SK-N-SH (cell line): ENCODE measurements at regions not wholly inside any gene's neighbourhood (a gene's known extent, or its start where the extent isn't known, plus 50 kb on each side); places are given as distances from the start of the nearest gene placed in this dataset.
A peak's percentile ranks its signal among the peaks of the same experiment; 100 is the strongest.

Experiments used
- CTCF ChIA-PET: fragments of 300-600, 350-600 bp; formaldehyde crosslinking; extraction: SDS; loops from one replicate; lab custom pipeline; 2021; lab: Yijun Ruan, JAX
- POLR2A ChIA-PET: fragments of 350-600 bp; sonication (Branson Sonifier 250); formaldehyde crosslinking; extraction: SDS; loops from one replicate; lab custom pipeline; 2020; ENCODE audit warnings: antibody characterized with exemption, inconsistent platforms; lab: Yijun Ruan, JAX
- DNase-seq: peaks from one replicate; pipeline ENCODE4 v3.0.0; 2012
- H2AFZ ChIP-seq: fragments of 200-600 bp; sonication (generic); 2 replicates; pipeline ENCODE4 v1.8.1; 2016; ENCODE audit warnings: antibody characterized with exemption, mild to moderate bottlenecking, low read depth
- H3F3A ChIP-seq: fragments of 200-600 bp; sonication (generic); replicated peaks from 2 replicates; pipeline ENCODE3; 2016; ENCODE audit warnings: antibody characterized with exemption, mild to moderate bottlenecking; ENCODE audit not compliant: insufficient read depth
- H3K27ac ChIP-seq, 2 experiments: fragments of 200-500 bp in 1 of 2; fragments of 200-600 bp in 1 of 2; sonication (Bioruptor generic) in 1 of 2; sonication (generic), shearing (Covaris generic) in 1 of 2; 2 replicates each; pipeline versions ENCODE4 v1.5.1 to v1.6.1; 2014 to 2016; ENCODE audit warnings: low read depth in 2 of 2, inconsistent platforms in 1 of 2, low read length in 1 of 2, mild to moderate bottlenecking in 1 of 2, mixed read lengths in 1 of 2
- H3K27me3 ChIP-seq: fragments of 200-600 bp; sonication (generic), shearing (Covaris generic); 2 replicates; pipeline ENCODE4 v1.6.1; 2016; ENCODE audit warnings: mixed run types; ENCODE audit not compliant: insufficient read depth
- H3K36me3 ChIP-seq, 2 experiments: fragments of 200-500 bp in 1 of 2; fragments of 200-600 bp in 1 of 2; sonication (Bioruptor generic) in 1 of 2; sonication (generic) in 1 of 2; replicated peaks in 1 of 2; 2 replicates each; pipeline versions ENCODE3 to v1.5.1; 2014 to 2016; ENCODE audit warnings: low read length in 1 of 2, mild to moderate bottlenecking in 1 of 2; ENCODE audit not compliant: insufficient read depth in 2 of 2, control insufficient read depth in 1 of 2
- H3K4me1 ChIP-seq, 2 experiments: fragments of 200-500 bp in 1 of 2; fragments of 200-600 bp in 1 of 2; sonication (Bioruptor generic) in 1 of 2; sonication (generic), shearing (Covaris generic) in 1 of 2; 2 replicates each; pipeline versions ENCODE4 v1.5.1 to v1.6.1; 2014 to 2016; ENCODE audit warnings: low read depth in 1 of 2, low read length in 1 of 2, mixed run types in 1 of 2; ENCODE audit not compliant: insufficient read depth in 2 of 2, control insufficient read depth in 1 of 2
- H3K4me2 ChIP-seq: fragments of 200-600 bp; sonication (generic), shearing (Covaris generic); 2 replicates; pipeline ENCODE4 v1.6.1; 2017; ENCODE audit warnings: mixed run types
- H3K4me3 ChIP-seq, 2 experiments: fragments of 200-500 bp in 1 of 2; fragments of 200-600 bp in 1 of 2; sonication (Bioruptor generic) in 1 of 2; sonication (generic), shearing (Covaris generic) in 1 of 2; 2 replicates each; pipeline versions ENCODE4 v1.5.1 to v1.8.1; 2014 to 2016; ENCODE audit warnings: low read depth in 2 of 2, inconsistent platforms in 1 of 2, low read length in 1 of 2, mild to moderate bottlenecking in 1 of 2, mixed read lengths in 1 of 2, moderate library complexity in 1 of 2
- H3K79me2 ChIP-seq: fragments of 200-600 bp; sonication (generic); 2 replicates; pipeline ENCODE4 v1.8.1; 2017; ENCODE audit warnings: mild to moderate bottlenecking; ENCODE audit not compliant: insufficient read depth
- H3K9ac ChIP-seq: fragments of 200-600 bp; sonication (generic); 2 replicates; pipeline ENCODE4 v1.6.1; 2017; ENCODE audit warnings: mixed run types
- H3K9me2 ChIP-seq: fragments of 200-600 bp; sonication (generic); 2 replicates; pipeline ENCODE4 v1.6.1; 2017; ENCODE audit warnings: mixed run types
- H3K9me3 ChIP-seq: fragments of 200-600 bp; sonication (generic); 2 replicates; pipeline ENCODE4 v1.6.1; 2017; ENCODE audit warnings: mixed run types, mild to moderate bottlenecking, moderate library complexity
- H4K20me1 ChIP-seq: fragments of 200-600 bp; sonication (generic); 2 replicates; pipeline ENCODE4 v1.6.1; 2017; ENCODE audit warnings: mild to moderate bottlenecking, mixed run types; ENCODE audit not compliant: insufficient read depth
- CHD2 ChIP-seq: fragments of 150-350 bp; IDR thresholded peaks from 2 replicates; pipeline ENCODE4 v1.6.1; 2018; ENCODE audit warnings: low read length; ENCODE audit not compliant: partially characterized antibody
- EP300 ChIP-seq, 2 experiments: IDR thresholded peaks; 2 replicates each; pipeline versions ENCODE4 v1.4.0 to v1.6.1; 2012; ENCODE audit warnings: borderline replicate concordance in 1 of 2, low read depth in 1 of 2, low read length in 1 of 2
- EZH2phosphoT487 ChIP-seq: fragments of 200-600 bp; sonication (generic); IDR thresholded peaks from 2 replicates; pipeline ENCODE4 v1.6.1; 2017; ENCODE audit warnings: low read depth, mixed run types, mild to moderate bottlenecking, antibody characterized with exemption, moderate library complexity, borderline replicate concordance
- FOXM1 ChIP-seq: IDR thresholded peaks from 2 replicates; pipeline ENCODE4 v1.4.0; 2012; ENCODE audit warnings: low read depth, mild to moderate bottlenecking
- GABPA ChIP-seq: IDR thresholded peaks from 2 replicates; pipeline ENCODE4 v1.4.0; 2012; ENCODE audit warnings: low read depth, mild to moderate bottlenecking
- IRF3 ChIP-seq: fragments of 150-350 bp; IDR thresholded peaks from 2 replicates; pipeline ENCODE4 v1.6.1; 2016; ENCODE audit warnings: mild to moderate bottlenecking, low read depth, low read length
- JUND ChIP-seq: IDR thresholded peaks from 2 replicates; pipeline ENCODE4 v1.4.0; 2012
- MXI1 ChIP-seq: IDR thresholded peaks from 2 replicates; pipeline ENCODE4 v1.6.1; 2012; ENCODE audit warnings: mild to moderate bottlenecking, low read depth, low read length, improper control_type of control experiment
- NFIC ChIP-seq: IDR thresholded peaks from 2 replicates; pipeline ENCODE4 v1.4.0; 2012; ENCODE audit warnings: borderline replicate concordance
- RCOR1 ChIP-seq: fragments of 150-350 bp; IDR thresholded peaks from 2 replicates; pipeline ENCODE4 v1.6.1; 2017; ENCODE audit warnings: antibody characterized with exemption, low read length
- RXRA ChIP-seq: IDR thresholded peaks from 2 replicates; pipeline ENCODE4 v1.4.0; 2012; ENCODE audit warnings: low read depth, mild to moderate bottlenecking, borderline replicate concordance
- SIN3A ChIP-seq: IDR thresholded peaks from 2 replicates; pipeline ENCODE4 v1.6.1; 2012; ENCODE audit warnings: low read depth, mild to moderate bottlenecking, low read length, moderate library complexity, borderline replicate concordance
- TEAD4 ChIP-seq: IDR thresholded peaks from 2 replicates; pipeline ENCODE4 v1.4.0; 2012; ENCODE audit warnings: mild to moderate bottlenecking, borderline replicate concordance; ENCODE audit not compliant: insufficient read depth
- WGBS: methylation state at CpG from one replicate; pipeline ENCODE4 v1.1.6; 2017; ENCODE audit warnings: low lambda C conversion rate; 5-methylcytosine and 5-hydroxymethylcytosine counted together
- TF ChIP-seq, protein P1 (sequence below): fragments of 200-600 bp; sonication (generic); IDR thresholded peaks from 2 replicates; pipeline ENCODE4 v1.6.1; 2017; ENCODE audit warnings: antibody characterized with exemption, mild to moderate bottlenecking, moderate library complexity
- TF ChIP-seq, protein P2 (sequence below): IDR thresholded peaks from 2 replicates; pipeline ENCODE4 v1.4.0; 2012; ENCODE audit warnings: low read depth, borderline replicate concordance
- TF ChIP-seq, protein P3 (sequence below): IDR thresholded peaks from 2 replicates; pipeline ENCODE4 v1.4.0; 2012; ENCODE audit warnings: low read depth
- TF ChIP-seq, protein P4 (sequence below): IDR thresholded peaks from 2 replicates; pipeline ENCODE4; 2012

- TF ChIP-seq JUND: no peak
- TF ChIP-seq IRF3: no peak
- no peak for TF ChIP-seq RCOR1
- TF ChIP-seq, all 33 proteins: peak for 0
These were observed 301.6 kb upstream of the DDX53 start (continued) for GRCh38 chrX:22698151-22698550.

DNA sequence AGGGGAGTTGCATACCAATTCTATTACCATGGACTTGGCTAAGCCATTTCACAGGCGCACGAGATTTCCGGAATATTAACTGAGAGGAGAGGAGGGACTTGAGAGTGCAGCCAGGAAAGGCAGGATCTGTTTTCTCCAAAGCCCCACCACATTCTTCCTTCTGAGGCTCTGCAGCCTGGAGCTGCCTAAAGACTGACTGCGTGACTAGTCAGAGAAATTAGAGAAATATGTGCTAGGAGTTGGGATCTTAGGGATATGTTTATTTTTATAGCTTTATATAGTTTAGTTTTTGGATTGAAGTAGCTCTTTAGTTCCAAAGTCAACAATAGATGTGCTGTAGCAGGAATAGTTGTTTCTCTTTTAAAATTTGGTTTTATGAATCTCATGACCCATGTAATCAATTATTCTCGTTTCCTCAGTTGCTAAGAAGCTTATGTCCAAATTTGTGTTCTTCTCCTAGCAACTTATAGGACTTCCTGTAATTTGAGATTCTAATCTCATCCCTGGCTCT is 300.1 kb upstream of the DDX53 start:
- H3K4me3 ChIP-seq: no peak overlapping the region
- H3K27me3 ChIP-seq: no peaks in the 10 kb centered on the region
- no peaks in the 10 kb centered on the region for H3K36me3 ChIP-seq
- H3K9me3 ChIP-seq: no peaks in the 10 kb centered on the region
- TF ChIP-seq JUND (no peak), RXRA (no peak), EP300 (IDR thresholded peaks at IDR 0.05; ENCODE audit: borderline replicate concordance in 1 of 2, low read depth in 1 of 2, low read length in 1 of 2) (no peak), GABPA (no peak), TEAD4 (no peak), SIN3A (no peak), NFIC (no peak), CHD2 (no peak), EZH2phosphoT487 (no peak), FOXM1 (no peak)
- TF ChIP-seq, protein P1, sequence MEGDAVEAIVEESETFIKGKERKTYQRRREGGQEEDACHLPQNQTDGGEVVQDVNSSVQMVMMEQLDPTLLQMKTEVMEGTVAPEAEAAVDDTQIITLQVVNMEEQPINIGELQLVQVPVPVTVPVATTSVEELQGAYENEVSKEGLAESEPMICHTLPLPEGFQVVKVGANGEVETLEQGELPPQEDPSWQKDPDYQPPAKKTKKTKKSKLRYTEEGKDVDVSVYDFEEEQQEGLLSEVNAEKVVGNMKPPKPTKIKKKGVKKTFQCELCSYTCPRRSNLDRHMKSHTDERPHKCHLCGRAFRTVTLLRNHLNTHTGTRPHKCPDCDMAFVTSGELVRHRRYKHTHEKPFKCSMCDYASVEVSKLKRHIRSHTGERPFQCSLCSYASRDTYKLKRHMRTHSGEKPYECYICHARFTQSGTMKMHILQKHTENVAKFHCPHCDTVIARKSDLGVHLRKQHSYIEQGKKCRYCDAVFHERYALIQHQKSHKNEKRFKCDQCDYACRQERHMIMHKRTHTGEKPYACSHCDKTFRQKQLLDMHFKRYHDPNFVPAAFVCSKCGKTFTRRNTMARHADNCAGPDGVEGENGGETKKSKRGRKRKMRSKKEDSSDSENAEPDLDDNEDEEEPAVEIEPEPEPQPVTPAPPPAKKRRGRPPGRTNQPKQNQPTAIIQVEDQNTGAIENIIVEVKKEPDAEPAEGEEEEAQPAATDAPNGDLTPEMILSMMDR: no peak
- DNase-seq: no peak
- H4K20me1 ChIP-seq: no peaks in the 10 kb centered on the region
- H3K79me2 ChIP-seq: no peaks in the 10 kb centered on the region
- no peaks in the 10 kb centered on the region for H3K4me1 ChIP-seq
- CTCF ChIA-PET: interaction anchor here (0.6 kb wide), 1 partner anchor 49 kb away, joined by 4 read pairs; no protein-coding TSS in a partner anchor
- no peak overlapping the region for H3K27ac ChIP-seq
- H2AFZ ChIP-seq: 0 out of 2 replicates have a peak overlapping the region, but pooled peaks have one; percentile 3
- no peak overlapping the region for H3K4me2 ChIP-seq
- WGBS: 18% methylated on average over 5 of the region's 5 CpGs
- POLR2A ChIA-PET: no interaction called here
- no peak overlapping the region for H3K9ac ChIP-seq
- 0 out of 2 replicates have a peak, but pooled peaks cover 3% of the 10 kb centered on the region for H3K9me2 ChIP-seq
- peaks cover 5% of the 10 kb centered on the region for H3F3A ChIP-seq

DNA sequence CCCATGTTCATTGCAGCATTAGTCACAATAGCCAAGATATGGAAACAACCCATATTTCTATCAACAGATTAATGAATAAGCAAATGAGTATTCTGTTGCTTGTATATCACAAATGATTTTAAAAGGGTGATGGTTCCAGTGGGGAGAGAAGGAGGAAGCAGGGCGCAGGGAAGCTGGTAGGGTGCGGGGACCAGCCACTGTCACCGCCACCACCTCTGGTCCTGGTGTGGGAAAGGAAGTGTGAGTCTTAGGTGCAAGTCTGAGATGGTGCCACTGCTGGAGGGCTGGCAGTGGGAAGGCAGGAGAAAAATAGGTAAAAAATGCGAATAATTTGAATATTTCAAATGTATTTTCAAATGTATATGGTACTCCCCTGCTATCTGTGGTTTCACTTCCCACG is 286.8 kb upstream of the DDX53 start:
- no peak for DNase-seq
- TF ChIP-seq EP300 (IDR thresholded peaks at IDR 0.05; ENCODE audit: borderline replicate concordance in 1 of 2, low read depth in 1 of 2, low read length in 1 of 2) (no peak), MXI1 (no peak)
- TF ChIP-seq, protein P2, sequence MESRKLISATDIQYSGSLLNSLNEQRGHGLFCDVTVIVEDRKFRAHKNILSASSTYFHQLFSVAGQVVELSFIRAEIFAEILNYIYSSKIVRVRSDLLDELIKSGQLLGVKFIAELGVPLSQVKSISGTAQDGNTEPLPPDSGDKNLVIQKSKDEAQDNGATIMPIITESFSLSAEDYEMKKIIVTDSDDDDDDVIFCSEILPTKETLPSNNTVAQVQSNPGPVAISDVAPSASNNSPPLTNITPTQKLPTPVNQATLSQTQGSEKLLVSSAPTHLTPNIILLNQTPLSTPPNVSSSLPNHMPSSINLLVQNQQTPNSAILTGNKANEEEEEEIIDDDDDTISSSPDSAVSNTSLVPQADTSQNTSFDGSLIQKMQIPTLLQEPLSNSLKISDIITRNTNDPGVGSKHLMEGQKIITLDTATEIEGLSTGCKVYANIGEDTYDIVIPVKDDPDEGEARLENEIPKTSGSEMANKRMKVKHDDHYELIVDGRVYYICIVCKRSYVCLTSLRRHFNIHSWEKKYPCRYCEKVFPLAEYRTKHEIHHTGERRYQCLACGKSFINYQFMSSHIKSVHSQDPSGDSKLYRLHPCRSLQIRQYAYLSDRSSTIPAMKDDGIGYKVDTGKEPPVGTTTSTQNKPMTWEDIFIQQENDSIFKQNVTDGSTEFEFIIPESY: no peak
- TF ChIP-seq, protein P3, sequence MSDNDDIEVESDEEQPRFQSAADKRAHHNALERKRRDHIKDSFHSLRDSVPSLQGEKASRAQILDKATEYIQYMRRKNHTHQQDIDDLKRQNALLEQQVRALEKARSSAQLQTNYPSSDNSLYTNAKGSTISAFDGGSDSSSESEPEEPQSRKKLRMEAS: no peak
- TF ChIP-seq, protein P4, sequence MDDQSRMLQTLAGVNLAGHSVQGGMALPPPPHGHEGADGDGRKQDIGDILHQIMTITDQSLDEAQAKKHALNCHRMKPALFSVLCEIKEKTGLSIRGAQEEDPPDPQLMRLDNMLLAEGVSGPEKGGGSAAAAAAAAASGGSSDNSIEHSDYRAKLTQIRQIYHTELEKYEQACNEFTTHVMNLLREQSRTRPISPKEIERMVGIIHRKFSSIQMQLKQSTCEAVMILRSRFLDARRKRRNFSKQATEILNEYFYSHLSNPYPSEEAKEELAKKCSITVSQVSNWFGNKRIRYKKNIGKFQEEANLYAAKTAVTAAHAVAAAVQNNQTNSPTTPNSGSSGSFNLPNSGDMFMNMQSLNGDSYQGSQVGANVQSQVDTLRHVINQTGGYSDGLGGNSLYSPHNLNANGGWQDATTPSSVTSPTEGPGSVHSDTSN: no peak
- Histone ChIP-seq H3K4me2 (no peak overlapping the region), H3K27me3 (no peaks in the 10 kb centered on the region), H3K4me1 (no peaks in the 10 kb centered on the region), H3K9me3 (no peaks in the 10 kb centered on the region), H4K20me1 (no peaks in the 10 kb centered on the region), H3K79me2 (no peaks in the 10 kb centered on the region), H3K9me2 (no peaks in the 10 kb centered on the region), H3K36me3 (no peaks in the 10 kb centered on the region), H2AFZ (no peak overlapping the region), H3K4me3 (no peak overlapping the region), H3F3A (no peaks in the 10 kb centered on the region), H3K9ac (no peak overlapping the region), H3K27ac (no peak overlapping the region)
- 31% methylated on average over 5 of the region's 5 CpGs for WGBS
- CTCF ChIA-PET: no interaction called here
- POLR2A ChIA-PET: no interaction called here
